ENCODE measurements at regions not wholly inside any gene's neighbourhood (a gene's known extent, or its start where the extent isn't known, plus 50 kb on each side); places are given as distances from the start of the nearest gene placed in this dataset.

GRCh38 chr13:54775501-54776191 is 1747.0 kb downstream of the OLFM4 start:
- TF ChIP-seq RARB (CRISPR knock-in tag; IDR thresholded peaks at IDR 0.05) (no peak), BACH2 (CRISPR knock-in tag; IDR thresholded peaks at IDR 0.05; ENCODE audit: borderline replicate concordance) (no peak), ISL1 (CRISPR knock-in tag; IDR thresholded peaks at IDR 0.05) (no peak), ZFP30 (CRISPR knock-in tag; IDR thresholded peaks at IDR 0.05) (no peak), ESRRG (CRISPR knock-in tag; IDR thresholded peaks at IDR 0.05) (no peak), TOX (CRISPR knock-in tag; IDR thresholded peaks at IDR 0.05; ENCODE audit: borderline replicate concordance) (no peak), OSR1 (CRISPR knock-in tag; IDR thresholded peaks at IDR 0.05) (no peak), ZNF70 (CRISPR knock-in tag; IDR thresholded peaks at IDR 0.05) (no peak), GLIS3 (CRISPR knock-in tag; IDR thresholded peaks at IDR 0.05) (no peak), PPARA (CRISPR knock-in tag; IDR thresholded peaks at IDR 0.05; ENCODE audit: borderline replicate concordance) (no peak), ARNTL (CRISPR knock-in tag; IDR thresholded peaks at IDR 0.05; ENCODE audit: borderline replicate concordance, low read depth) (no peak), TSHZ2 (CRISPR knock-in tag; IDR thresholded peaks at IDR 0.05) (no peak), CSRNP3 (CRISPR knock-in tag; IDR thresholded peaks at IDR 0.05) (no peak), ZNF565 (CRISPR knock-in tag; conservative IDR thresholded peaks at IDR 0.05; ENCODE audit: low read depth) (no peak), PATZ1 (CRISPR knock-in tag; IDR thresholded peaks at IDR 0.05; ENCODE audit: borderline replicate concordance) (no peak), SNAI2 (CRISPR knock-in tag; IDR thresholded peaks at IDR 0.05) (no peak)
- ATAC-seq, result no peak

GRCh38 chr13:54787754-54788153 is 1759.1 kb downstream of the OLFM4 start:
- no peak for TF ChIP-seq CSRNP3 (CRISPR knock-in tag; IDR thresholded peaks at IDR 0.05)
- no peak for TF ChIP-seq CREB5 (CRISPR knock-in tag; IDR thresholded peaks at IDR 0.05; ENCODE audit: low read depth)
- no peak for ATAC-seq

GRCh38 chr13:54799621-54800226 is 1771.1 kb downstream of the OLFM4 start:
- no peak for ATAC-seq
- TF ChIP-seq CREB5 (CRISPR knock-in tag; IDR thresholded peaks at IDR 0.05; ENCODE audit: low read depth) (no peak), ZNF565 (CRISPR knock-in tag; conservative IDR thresholded peaks at IDR 0.05; ENCODE audit: low read depth) (no peak), CSRNP3 (CRISPR knock-in tag; IDR thresholded peaks at IDR 0.05) (no peak), PATZ1 (CRISPR knock-in tag; IDR thresholded peaks at IDR 0.05; ENCODE audit: borderline replicate concordance) (no peak), ZC3H10 (CRISPR knock-in tag; IDR thresholded peaks at IDR 0.05) (no peak), ISL1 (CRISPR knock-in tag; IDR thresholded peaks at IDR 0.05) (no peak), PPARA (CRISPR knock-in tag; IDR thresholded peaks at IDR 0.05; ENCODE audit: borderline replicate concordance) (no peak), ZNF70 (CRISPR knock-in tag; IDR thresholded peaks at IDR 0.05) (no peak), POU6F1 (CRISPR knock-in tag; IDR thresholded peaks at IDR 0.05; ENCODE audit: borderline replicate concordance, low read depth) (no peak), TOX (CRISPR knock-in tag; IDR thresholded peaks at IDR 0.05; ENCODE audit: borderline replicate concordance) (no peak)
